NT2/D1 (cell line): ENCODE measurements at regions not wholly inside any gene's neighbourhood (a gene's known extent, or its start where the extent isn't known, plus 50 kb on each side); places are given as distances from the start of the nearest gene placed in this dataset.

ENCODE experiments used
- SUZ12 ChIP-seq: IDR thresholded peaks from 2 replicates; pipeline ENCODE4 v1.6.1; 2011; ENCODE audit not compliant: insufficient read length, insufficient read depth; ENCODE audit errors: extremely low read depth
- YY1 ChIP-seq: IDR thresholded peaks from 2 replicates; pipeline ENCODE4 v1.6.1; 2011; ENCODE audit not compliant: insufficient read length, insufficient read depth
- ZNF274 ChIP-seq: IDR thresholded peaks from 2 replicates; pipeline ENCODE4 v1.6.1; 2011; ENCODE audit warnings: mild to moderate bottlenecking, low read depth, low read length

GRCh38 chr16:64712026-64712425 is 409.8 kb downstream of the CDH11 start:
- no peak for TF ChIP-seq SUZ12
- TF ChIP-seq ZNF274, result no peak
- no peak for TF ChIP-seq YY1
